NCI-H748 (cell line): ENCODE measurements at regions not wholly inside any gene's neighbourhood (a gene's known extent, or its start where the extent isn't known, plus 50 kb on each side); places are given as distances from the start of the nearest gene placed in this dataset.
"Not testable (repeated sequence)": the region's sequence is repeated elsewhere in the genome, so short reads cannot be mapped to it uniquely, and the experiment has no call there.

Experiments used
- DNase-seq: peaks from one replicate; lab custom pipeline; 2025; ENCODE audit not compliant: unreplicated experiment; lab: John Stamatoyannopoulos, UW

GRCh38 chr3:164470471-164470870 lies 607.8 kb downstream of the SI start:
- DNase-seq = no peak

GRCh38 chr3:164468055-164468454 lies 610.2 kb downstream of the SI start:
- DNase-seq = no peak

- DNase-seq = no peak
Measured at GRCh38 chr3:164467007-164467406, 611.3 kb downstream of the SI start.

- DNase-seq = no peak
Measured at GRCh38 chr3:164465172-164465571, 613.1 kb downstream of the SI start.

GRCh38 chr3:164460851-164461250 lies 617.4 kb downstream of the SI start:
- no peak for DNase-seq

GRCh38 chr3:164459521-164460151 lies 618.7 kb downstream of the SI start:
- peak; percentile 20 for DNase-seq

GRCh38 chr3:164458986-164459385 lies 619.3 kb downstream of the SI start:
- DNase-seq = no peak

GRCh38 chr3:164453714-164454113 lies 624.6 kb downstream of the SI start:
- DNase-seq = no peak

GRCh38 chr3:164452707-164453106 lies 625.6 kb downstream of the SI start:
- DNase-seq = no peak

GRCh38 chr3:164451072-164451910 lies 627.0 kb downstream of the SI start:
- DNase-seq = no peak

GRCh38 chr3:164450276-164450905 lies 627.9 kb downstream of the SI start:
- DNase-seq = no peak

- peak; percentile 5 for DNase-seq
Measured at GRCh38 chr3:164419220-164419619, 659.1 kb downstream of the SI start.

GRCh38 chr3:164418414-164418813 lies 659.9 kb downstream of the SI start:
- DNase-seq = peak; percentile 98

GRCh38 chr3:164417955-164418354 lies 660.3 kb downstream of the SI start:
- DNase-seq = peak; percentile 61

- DNase-seq = no peak
Measured at GRCh38 chr3:164416491-164417222, 661.6 kb downstream of the SI start.

- DNase-seq = no peak
Measured at GRCh38 chr3:164408326-164408725, 670.0 kb downstream of the SI start.

- DNase-seq = no peak
Measured at GRCh38 chr3:164407111-164407510, 671.2 kb downstream of the SI start.

GRCh38 chr3:164406281-164406680 lies 672.0 kb downstream of the SI start:
- DNase-seq = no peak

- DNase-seq = no peak
Measured at GRCh38 chr3:164401923-164402322, 676.4 kb downstream of the SI start.

- DNase-seq = not testable (repeated sequence)
Measured at GRCh38 chr3:164401440-164401839, 676.9 kb downstream of the SI start.

GRCh38 chr3:164397462-164397861 lies 680.8 kb downstream of the SI start:
- no peak for DNase-seq
